Stimulated activated CD4-positive, alpha-beta T cell treated with anti-CD3 and anti-CD28 coated beads, TNF-alpha, amount 100 ng/mL, for 4 hours (primary cell): ENCODE measurements at regions not wholly inside any gene's neighbourhood (a gene's known extent, or its start where the extent isn't known, plus 50 kb on each side); places are given as distances from the start of the nearest gene placed in this dataset.

Experiments used
- DNase-seq, 3 experiments: peaks; one replicate each; pipeline ENCODE4 v3.0.0-alpha.2; 2020; ENCODE audit warnings: low read depth in 3 of 3

- no peak for DNase-seq
Measured at GRCh38 chr6:157772820-157773219, 50.2 kb upstream of the SNX9 start.
